Activated CD8-positive, alpha-beta memory T cell treated with anti-CD3 and anti-CD28 coated beads for 36 hours (primary cell): ENCODE measurements at regions not wholly inside any gene's neighbourhood (a gene's known extent, or its start where the extent isn't known, plus 50 kb on each side); places are given as distances from the start of the nearest gene placed in this dataset.

Experiments used
- CTCF ChIA-PET: fragments of 350-600 bp; sonication (Branson Sonifier 250); formaldehyde crosslinking; loops from one replicate; lab custom pipeline; 2021; ENCODE audit warnings: antibody characterized with exemption; lab: Charles Lee
- POLR2A ChIA-PET: fragments of 350-600 bp; sonication (Branson Sonifier 250); formaldehyde crosslinking; loops from one replicate; lab custom pipeline; 2021; ENCODE audit warnings: antibody characterized with exemption; lab: Charles Lee

- CTCF ChIA-PET = no interaction called here
- POLR2A ChIA-PET = no interaction called here
Observed at GRCh38 chr2:147214914-147215313, 629.9 kb upstream of the ACVR2A start.

- ChIA-PET CTCF (no interaction called here), POLR2A (no interaction called here)
Observed at GRCh38 chr2:147211484-147211883, 633.3 kb upstream of the ACVR2A start.

GRCh38 chr2:147204102-147204501, 640.7 kb upstream of the ACVR2A start:
- ChIA-PET POLR2A (no interaction called here), CTCF (no interaction called here)

GRCh38 chr2:147198651-147199171, 646.1 kb upstream of the ACVR2A start:
- POLR2A ChIA-PET = no interaction called here
- CTCF ChIA-PET = no interaction called here

GRCh38 chr2:147197754-147198483, 646.9 kb upstream of the ACVR2A start:
- POLR2A ChIA-PET = no interaction called here

GRCh38 chr2:147182260-147182659, 662.6 kb upstream of the ACVR2A start:
- CTCF ChIA-PET = no interaction called here
- POLR2A ChIA-PET = no interaction called here

More at GRCh38 chr2:147197754-147198483, 646.9 kb upstream of the ACVR2A start:
- CTCF ChIA-PET = no interaction called here

- POLR2A ChIA-PET = no interaction called here
- CTCF ChIA-PET = no interaction called here
Observed at GRCh38 chr2:147181351-147182029, 663.3 kb upstream of the ACVR2A start.

GRCh38 chr2:147177071-147177857, 667.6 kb upstream of the ACVR2A start:
- CTCF ChIA-PET = no interaction called here
- POLR2A ChIA-PET = interaction anchor here (0.6 kb wide), 1 partner anchor 132 kb away, joined by 3 read pairs; no protein-coding TSS in a partner anchor

- ChIA-PET POLR2A (no interaction called here), CTCF (no interaction called here)
Observed at GRCh38 chr2:147174824-147175254, 670.0 kb upstream of the ACVR2A start.

- CTCF ChIA-PET = no interaction called here
- POLR2A ChIA-PET = no interaction called here
Observed at GRCh38 chr2:147173798-147174197, 671.0 kb upstream of the ACVR2A start.

GRCh38 chr2:147173189-147173581, 671.6 kb upstream of the ACVR2A start:
- ChIA-PET CTCF (no interaction called here), POLR2A (no interaction called here)

- CTCF ChIA-PET = no interaction called here
- POLR2A ChIA-PET = no interaction called here
Observed at GRCh38 chr2:147172493-147173188, 672.2 kb upstream of the ACVR2A start.

GRCh38 chr2:147171941-147172340, 672.9 kb upstream of the ACVR2A start:
- ChIA-PET POLR2A (no interaction called here), CTCF (no interaction called here)

GRCh38 chr2:147170932-147171331, 673.9 kb upstream of the ACVR2A start:
- POLR2A ChIA-PET = no interaction called here
- CTCF ChIA-PET = no interaction called here

GRCh38 chr2:147165697-147166382, 679.0 kb upstream of the ACVR2A start:
- ChIA-PET POLR2A (no interaction called here), CTCF (no interaction called here)

GRCh38 chr2:147164563-147164962, 680.3 kb upstream of the ACVR2A start:
- POLR2A ChIA-PET = no interaction called here
- CTCF ChIA-PET = no interaction called here

- ChIA-PET CTCF (no interaction called here), POLR2A (no interaction called here)
Observed at GRCh38 chr2:147161746-147162145, 683.1 kb upstream of the ACVR2A start.

GRCh38 chr2:147156970-147157369, 687.9 kb upstream of the ACVR2A start:
- POLR2A ChIA-PET = no interaction called here
- CTCF ChIA-PET = no interaction called here

- POLR2A ChIA-PET = no interaction called here
- CTCF ChIA-PET = no interaction called here
Observed at GRCh38 chr2:147150241-147150635, 694.6 kb upstream of the ACVR2A start.
